ENCODE measurements at regions not wholly inside any gene's neighbourhood (a gene's known extent, or its start where the extent isn't known, plus 50 kb on each side); places are given as distances from the start of the nearest gene placed in this dataset.

DNA sequence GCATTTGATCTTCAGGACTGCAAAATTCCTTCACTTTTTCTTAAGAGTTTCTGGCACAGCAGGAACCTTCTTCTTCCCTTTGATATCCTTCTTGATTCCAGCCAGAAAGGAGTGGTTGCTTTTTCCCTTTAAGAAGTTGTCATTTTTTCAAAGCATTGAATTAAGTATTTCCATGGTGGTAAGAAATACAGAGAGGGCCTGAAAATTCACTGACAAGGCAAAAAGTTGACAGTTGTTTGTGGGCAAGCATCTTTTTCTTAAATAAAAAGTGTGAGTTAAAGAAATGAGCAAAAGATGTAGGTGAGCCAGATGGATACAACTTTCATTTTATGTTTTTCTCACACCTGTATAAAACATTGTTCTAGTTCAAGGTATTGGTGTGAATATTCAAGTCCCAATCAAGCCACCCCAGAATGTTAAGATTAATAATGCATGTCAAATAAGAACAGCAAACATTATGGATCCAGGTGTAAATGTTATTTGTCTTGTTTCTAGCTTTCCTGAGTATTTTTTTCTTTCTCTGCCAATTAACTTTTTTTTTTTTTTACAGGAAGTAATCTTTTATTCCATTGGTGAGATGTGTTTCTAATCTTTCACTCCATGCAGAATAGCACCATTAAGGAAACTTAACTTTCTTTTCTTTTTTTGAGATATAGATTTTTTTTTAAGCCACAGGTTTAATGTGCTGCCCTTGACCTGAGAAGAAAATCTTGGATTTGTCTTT is 334.3 kb upstream of the SEMA3A start:
- no peak for DNase-seq (ENCODE audit: low spot score)
- Histone ChIP-seq H3K27ac (no peak overlapping the region), H3K4me3 (no peak overlapping the region), H3F3A (ENCODE audit: low read depth) (no peaks in the 10 kb centered on the region), H3K9ac (no peak overlapping the region), H4K20me1 (ENCODE audit: low read depth) (no peaks in the 10 kb centered on the region), H3K27me3 (no peaks in the 10 kb centered on the region), H3K79me2 (ENCODE audit: low read depth) (no peaks in the 10 kb centered on the region), H3K4me1 (no peaks in the 10 kb centered on the region), H3K4me2 (no peak overlapping the region), H3K9me3 (ENCODE audit: low read depth) (no peaks in the 10 kb centered on the region), H3K36me3 (no peaks in the 10 kb centered on the region), H2AFZ (replicated peaks) (no peak overlapping the region)
- TF ChIP-seq EZH2phosphoT487 (IDR thresholded peaks at IDR 0.05) (no peak), EZH2 (IDR thresholded peaks at IDR 0.05) (no peak)
- TF ChIP-seq, protein P1, sequence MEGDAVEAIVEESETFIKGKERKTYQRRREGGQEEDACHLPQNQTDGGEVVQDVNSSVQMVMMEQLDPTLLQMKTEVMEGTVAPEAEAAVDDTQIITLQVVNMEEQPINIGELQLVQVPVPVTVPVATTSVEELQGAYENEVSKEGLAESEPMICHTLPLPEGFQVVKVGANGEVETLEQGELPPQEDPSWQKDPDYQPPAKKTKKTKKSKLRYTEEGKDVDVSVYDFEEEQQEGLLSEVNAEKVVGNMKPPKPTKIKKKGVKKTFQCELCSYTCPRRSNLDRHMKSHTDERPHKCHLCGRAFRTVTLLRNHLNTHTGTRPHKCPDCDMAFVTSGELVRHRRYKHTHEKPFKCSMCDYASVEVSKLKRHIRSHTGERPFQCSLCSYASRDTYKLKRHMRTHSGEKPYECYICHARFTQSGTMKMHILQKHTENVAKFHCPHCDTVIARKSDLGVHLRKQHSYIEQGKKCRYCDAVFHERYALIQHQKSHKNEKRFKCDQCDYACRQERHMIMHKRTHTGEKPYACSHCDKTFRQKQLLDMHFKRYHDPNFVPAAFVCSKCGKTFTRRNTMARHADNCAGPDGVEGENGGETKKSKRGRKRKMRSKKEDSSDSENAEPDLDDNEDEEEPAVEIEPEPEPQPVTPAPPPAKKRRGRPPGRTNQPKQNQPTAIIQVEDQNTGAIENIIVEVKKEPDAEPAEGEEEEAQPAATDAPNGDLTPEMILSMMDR (IDR thresholded peaks at IDR 0.05): no peak
- Mint-ChIP-seq H3K36me3 (no peaks in the 10 kb centered on the region), H3K27ac (no peak overlapping the region), H3K4me3 (no peak overlapping the region), H3K27me3 (ENCODE audit: insufficient read depth, low read depth) (peaks cover 2% of the 10 kb centered on the region), H3K4me1 (peaks cover 17% of the 10 kb centered on the region), H3K9me3 (no peaks in the 10 kb centered on the region)

DNA sequence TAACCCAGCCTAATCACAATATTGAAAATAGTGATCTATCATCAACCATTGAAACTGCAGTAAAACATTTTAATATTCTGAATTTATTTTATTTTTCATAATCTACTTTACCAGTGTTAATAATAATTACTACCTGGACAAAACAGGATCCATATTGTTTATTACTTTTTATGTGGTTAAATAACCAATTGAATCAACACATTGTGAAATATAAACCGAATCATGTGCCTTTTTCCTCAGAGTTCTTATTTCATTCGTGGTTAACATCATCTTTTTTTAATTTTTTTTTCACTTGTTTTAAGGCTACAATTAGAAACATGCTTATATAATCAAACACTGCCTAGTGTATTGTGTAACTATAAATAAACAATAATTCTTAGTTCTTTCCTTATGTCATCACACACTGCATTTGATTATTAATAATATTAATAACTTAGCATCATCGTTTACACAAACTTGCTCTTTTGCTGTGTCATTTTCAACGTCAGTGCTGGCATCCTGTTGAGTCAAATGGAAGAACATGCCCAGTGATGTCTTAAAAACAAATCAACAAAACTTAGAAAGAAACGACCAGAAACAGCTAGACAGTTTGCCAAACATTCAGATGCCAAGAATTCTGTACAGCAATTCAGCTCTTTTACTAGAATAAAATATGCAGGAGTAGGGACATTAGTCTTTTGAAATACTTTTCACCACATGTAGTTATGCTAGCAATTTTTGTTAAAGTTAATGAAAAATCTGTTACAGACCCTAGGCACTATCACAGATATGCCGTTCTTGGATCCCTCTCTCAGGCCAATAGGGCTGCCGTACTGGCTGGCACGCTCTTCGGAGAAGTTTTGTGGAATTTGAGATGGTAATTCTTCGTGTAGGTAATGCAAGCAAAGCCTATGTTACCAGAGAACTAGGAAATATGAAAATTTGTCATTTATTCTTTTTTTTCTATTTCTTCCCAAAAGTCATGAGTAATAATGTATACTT is 330.4 kb upstream of the SEMA3A start:
- Histone ChIP-seq H3K36me3 (no peaks in the 10 kb centered on the region), H3K4me3 (no peak overlapping the region), H3K4me1 (no peaks in the 10 kb centered on the region), H3K9ac (no peak overlapping the region), H3K4me2 (no peak overlapping the region), H3K9me3 (ENCODE audit: low read depth) (no peaks in the 10 kb centered on the region), H3K79me2 (ENCODE audit: low read depth) (no peaks in the 10 kb centered on the region), H2AFZ (replicated peaks) (no peak overlapping the region), H4K20me1 (ENCODE audit: low read depth) (no peaks in the 10 kb centered on the region), H3K27me3 (no peaks in the 10 kb centered on the region), H3F3A (ENCODE audit: low read depth) (no peaks in the 10 kb centered on the region), H3K27ac (no peak overlapping the region)
- TF ChIP-seq, protein P1 (IDR thresholded peaks at IDR 0.05): no peak
- TF ChIP-seq EZH2phosphoT487 (IDR thresholded peaks at IDR 0.05) (no peak), EZH2 (IDR thresholded peaks at IDR 0.05) (no peak)
- no peak for DNase-seq (ENCODE audit: low spot score)
- Mint-ChIP-seq H3K9me3 (peaks cover 10% of the 10 kb centered on the region), H3K27ac (no peak overlapping the region), H3K27me3 (ENCODE audit: insufficient read depth, low read depth) (peaks cover 2% of the 10 kb centered on the region), H3K4me1 (peaks cover 14% of the 10 kb centered on the region), H3K36me3 (no peaks in the 10 kb centered on the region), H3K4me3 (no peak overlapping the region)

DNA sequence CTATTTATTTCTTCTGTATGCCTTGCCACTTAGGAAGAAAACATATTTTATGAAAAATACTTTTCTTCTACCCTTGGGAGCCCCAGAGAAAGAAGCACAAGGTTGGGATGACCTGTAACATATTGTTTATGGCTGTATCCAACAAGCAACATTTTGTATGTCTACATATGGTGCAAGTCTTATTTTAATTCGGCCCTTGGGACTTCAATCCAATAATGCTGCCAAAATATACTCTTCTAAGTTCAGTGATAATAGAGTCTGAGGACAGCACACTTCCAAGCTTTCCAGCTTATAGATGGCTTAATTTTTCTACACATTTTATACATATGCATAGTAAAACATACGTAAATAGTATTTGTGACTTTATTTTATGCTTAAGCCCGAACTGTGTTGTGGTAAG is 318.5 kb upstream of the SEMA3A start:
- no peak for TF ChIP-seq EZH2 (IDR thresholded peaks at IDR 0.05)
- TF ChIP-seq, protein P1 (IDR thresholded peaks at IDR 0.05): no peak
- TF ChIP-seq EZH2phosphoT487 (IDR thresholded peaks at IDR 0.05): no peak
- Histone ChIP-seq H3K4me2 (no peak overlapping the region), H3K79me2 (ENCODE audit: low read depth) (no peaks in the 10 kb centered on the region), H3K36me3 (no peaks in the 10 kb centered on the region), H3K4me1 (peaks cover 6% of the 10 kb centered on the region), H2AFZ (replicated peaks) (no peak overlapping the region), H3K27me3 (no peaks in the 10 kb centered on the region), H3F3A (ENCODE audit: low read depth) (no peaks in the 10 kb centered on the region), H3K9ac (no peak overlapping the region), H4K20me1 (ENCODE audit: low read depth) (no peaks in the 10 kb centered on the region), H3K27ac (no peak overlapping the region), H3K4me3 (no peak overlapping the region), H3K9me3 (ENCODE audit: low read depth) (no peaks in the 10 kb centered on the region)
- Mint-ChIP-seq H3K4me3 (no peak overlapping the region), H3K36me3 (no peaks in the 10 kb centered on the region), H3K4me1 (peaks cover 13% of the 10 kb centered on the region), H3K9me3 (peaks cover 5% of the 10 kb centered on the region), H3K27me3 (ENCODE audit: insufficient read depth, low read depth) (no peaks in the 10 kb centered on the region), H3K27ac (no peak overlapping the region)
- no peak for DNase-seq (ENCODE audit: low spot score)

Measured in neural progenitor cell (in vitro differentiated cells).